ENCODE measurements at regions not wholly inside any gene's neighbourhood (a gene's known extent, or its start where the extent isn't known, plus 50 kb on each side); places are given as distances from the start of the nearest gene placed in this dataset.
A peak's percentile ranks its signal among the peaks of the same experiment; 100 is the strongest.
"Not testable (repeated sequence)": the region's sequence is repeated elsewhere in the genome, so short reads cannot be mapped to it uniquely, and the experiment has no call there.

DNA sequence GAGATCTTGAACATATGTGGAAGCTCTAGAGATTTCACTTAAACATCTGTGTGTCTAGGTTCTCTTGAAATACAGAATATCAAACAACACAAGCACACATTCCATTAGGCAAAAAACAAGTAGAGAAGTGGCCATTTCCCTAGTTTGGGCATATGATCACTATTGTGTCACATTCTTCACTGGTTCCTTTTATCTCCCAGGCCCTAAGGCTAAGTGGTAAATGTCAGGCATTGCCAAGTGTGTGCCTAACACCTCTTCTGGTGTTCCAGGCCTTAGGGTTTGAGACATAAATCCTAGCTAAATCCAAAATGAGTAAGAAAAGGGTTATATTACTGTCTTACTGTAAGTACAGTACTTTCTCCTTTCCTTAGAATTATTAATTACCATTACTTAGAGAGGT lies 880.1 kb downstream of the PDCD6IP start:
- in situ Hi-C loops (cut with HindIII; ENCODE audit: low sequenced_read_pairs): no loop called here
- DNase-seq (ENCODE audit: low read depth, low spot score): no peak
- TF ChIP-seq, protein P1, sequence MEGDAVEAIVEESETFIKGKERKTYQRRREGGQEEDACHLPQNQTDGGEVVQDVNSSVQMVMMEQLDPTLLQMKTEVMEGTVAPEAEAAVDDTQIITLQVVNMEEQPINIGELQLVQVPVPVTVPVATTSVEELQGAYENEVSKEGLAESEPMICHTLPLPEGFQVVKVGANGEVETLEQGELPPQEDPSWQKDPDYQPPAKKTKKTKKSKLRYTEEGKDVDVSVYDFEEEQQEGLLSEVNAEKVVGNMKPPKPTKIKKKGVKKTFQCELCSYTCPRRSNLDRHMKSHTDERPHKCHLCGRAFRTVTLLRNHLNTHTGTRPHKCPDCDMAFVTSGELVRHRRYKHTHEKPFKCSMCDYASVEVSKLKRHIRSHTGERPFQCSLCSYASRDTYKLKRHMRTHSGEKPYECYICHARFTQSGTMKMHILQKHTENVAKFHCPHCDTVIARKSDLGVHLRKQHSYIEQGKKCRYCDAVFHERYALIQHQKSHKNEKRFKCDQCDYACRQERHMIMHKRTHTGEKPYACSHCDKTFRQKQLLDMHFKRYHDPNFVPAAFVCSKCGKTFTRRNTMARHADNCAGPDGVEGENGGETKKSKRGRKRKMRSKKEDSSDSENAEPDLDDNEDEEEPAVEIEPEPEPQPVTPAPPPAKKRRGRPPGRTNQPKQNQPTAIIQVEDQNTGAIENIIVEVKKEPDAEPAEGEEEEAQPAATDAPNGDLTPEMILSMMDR (IDR thresholded peaks at IDR 0.05; ENCODE audit: low read depth, low read length): no peak
- H3K4me3 ChIP-seq (ENCODE audit: low read depth, low read length): no peak overlapping the region

DNA sequence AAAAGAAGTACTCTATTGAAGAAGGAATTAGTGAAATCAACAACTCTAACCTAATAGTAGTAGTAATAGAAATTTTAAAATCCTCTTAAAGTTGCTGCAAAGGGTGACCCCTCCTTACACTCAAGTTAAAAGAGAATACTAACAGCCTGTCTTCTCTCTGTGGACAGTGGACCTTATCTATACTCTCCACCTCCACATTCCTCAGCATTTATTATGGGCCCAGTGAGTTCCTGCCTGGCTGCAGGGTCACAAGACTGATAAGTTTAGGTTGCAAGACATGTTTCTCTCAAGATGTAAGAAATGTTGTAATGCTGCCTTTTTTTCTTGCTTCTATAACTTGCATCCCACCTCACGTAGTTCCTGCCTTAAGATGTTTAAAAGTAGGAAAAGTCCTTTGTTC lies 880.6 kb downstream of the PDCD6IP start:
- H3K4me3 ChIP-seq (ENCODE audit: low read depth, low read length); DNase-seq (ENCODE audit: low read depth, low spot score); in situ Hi-C loops (cut with HindIII; ENCODE audit: low sequenced_read_pairs): not testable (repeated sequence)

DNA sequence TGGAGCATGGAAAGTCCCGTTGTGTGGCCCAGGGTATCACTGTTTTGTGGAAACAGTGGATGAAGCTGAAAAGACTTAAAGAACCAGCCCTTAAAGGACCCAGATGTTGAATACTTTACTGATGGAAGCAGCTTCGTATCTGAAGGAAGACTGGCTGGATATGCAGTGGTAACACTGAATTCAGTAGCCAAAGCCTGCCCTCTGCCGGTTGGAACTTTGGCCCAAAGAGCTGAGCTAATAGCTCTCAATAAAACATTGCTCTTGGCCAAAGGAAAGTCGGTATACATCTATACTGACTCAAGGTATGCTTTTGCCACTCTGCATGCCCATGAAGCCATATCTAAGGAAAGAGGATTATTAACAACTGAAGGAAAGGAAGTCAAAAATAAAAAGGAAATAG lies 885.4 kb downstream of the PDCD6IP start:
- H3K4me3 ChIP-seq (ENCODE audit: low read depth, low read length): no peak overlapping the region
- in situ Hi-C loops (cut with HindIII; ENCODE audit: low sequenced_read_pairs): no loop called here
- DNase-seq (ENCODE audit: low read depth, low spot score): peak; percentile 59
- TF ChIP-seq, protein P1 (IDR thresholded peaks at IDR 0.05; ENCODE audit: low read depth, low read length): peak; percentile 61

DNA sequence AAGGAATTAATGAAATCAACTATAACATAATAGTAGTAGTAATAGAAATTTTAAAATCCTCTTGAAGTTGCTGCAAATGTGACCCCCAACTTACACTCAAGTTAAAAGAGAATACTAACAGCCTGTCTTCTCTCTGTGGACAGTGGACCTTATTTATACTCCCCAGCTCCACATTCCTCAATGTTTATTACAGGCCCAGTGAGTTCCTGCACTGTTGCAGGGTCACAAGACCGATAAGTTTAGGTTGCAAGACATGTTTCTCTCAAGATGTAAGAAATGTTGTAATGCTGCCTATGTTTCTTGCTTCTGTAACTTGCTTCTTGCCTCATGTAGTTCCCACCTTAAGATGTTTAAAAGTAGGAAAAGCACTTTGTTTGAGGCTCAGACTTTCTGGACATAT lies 888.1 kb downstream of the PDCD6IP start:
- TF ChIP-seq, protein P1 (IDR thresholded peaks at IDR 0.05; ENCODE audit: low read depth, low read length): no peak
- in situ Hi-C loops (cut with HindIII; ENCODE audit: low sequenced_read_pairs): no loop called here
- DNase-seq (ENCODE audit: low read depth, low spot score): no peak
- H3K4me3 ChIP-seq (ENCODE audit: low read depth, low read length): no peak overlapping the region

DNA sequence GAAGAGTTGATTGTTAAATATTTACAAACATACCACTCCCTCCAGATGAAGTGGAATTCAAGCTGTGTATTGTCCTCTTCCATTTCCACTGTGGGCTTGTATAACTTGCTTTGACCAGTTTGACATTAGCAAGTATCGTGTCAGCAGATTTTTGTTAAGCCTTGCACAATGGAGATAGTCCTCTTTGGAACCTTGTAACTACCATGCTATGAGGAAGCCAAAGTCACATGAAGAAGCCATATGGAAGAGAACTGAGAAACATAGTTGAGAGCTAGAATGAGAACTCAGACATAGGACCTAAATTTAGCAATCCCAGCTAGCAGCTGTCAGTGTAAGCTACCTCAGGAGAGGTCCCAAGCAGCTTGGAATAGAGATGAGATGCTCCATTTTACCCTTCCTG lies 889.2 kb downstream of the PDCD6IP start:
- no peak for DNase-seq (ENCODE audit: low read depth, low spot score)
- H3K4me3 ChIP-seq (ENCODE audit: low read depth, low read length): no peak overlapping the region
- in situ Hi-C loops (cut with HindIII; ENCODE audit: low sequenced_read_pairs): no loop called here
- TF ChIP-seq, protein P1 (IDR thresholded peaks at IDR 0.05; ENCODE audit: low read depth, low read length): no peak

DNA sequence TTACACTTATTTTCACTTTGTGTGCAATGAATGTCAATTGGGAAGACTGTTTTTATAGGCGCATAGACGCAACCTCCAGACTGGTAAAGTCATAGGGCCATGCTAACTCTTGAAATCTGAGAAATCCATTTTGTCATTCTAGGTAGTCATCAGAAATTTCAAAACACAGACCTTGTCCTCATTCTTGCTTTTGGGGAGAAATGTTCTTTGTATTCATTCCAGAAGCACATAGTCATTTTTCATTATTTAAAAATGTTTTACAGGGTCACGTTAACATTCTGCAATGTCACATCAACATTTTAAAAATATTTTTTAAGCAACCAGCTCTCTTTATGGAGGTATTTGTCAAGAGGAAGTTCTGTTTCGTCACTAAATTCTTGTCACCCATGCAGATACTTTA lies 898.4 kb downstream of the PDCD6IP start:
- no peak for DNase-seq (ENCODE audit: low read depth, low spot score)
- H3K4me3 ChIP-seq (ENCODE audit: low read depth, low read length): no peak overlapping the region
- in situ Hi-C loops (cut with HindIII; ENCODE audit: low sequenced_read_pairs): no loop called here
- TF ChIP-seq, protein P1 (IDR thresholded peaks at IDR 0.05; ENCODE audit: low read depth, low read length): no peak

DNA sequence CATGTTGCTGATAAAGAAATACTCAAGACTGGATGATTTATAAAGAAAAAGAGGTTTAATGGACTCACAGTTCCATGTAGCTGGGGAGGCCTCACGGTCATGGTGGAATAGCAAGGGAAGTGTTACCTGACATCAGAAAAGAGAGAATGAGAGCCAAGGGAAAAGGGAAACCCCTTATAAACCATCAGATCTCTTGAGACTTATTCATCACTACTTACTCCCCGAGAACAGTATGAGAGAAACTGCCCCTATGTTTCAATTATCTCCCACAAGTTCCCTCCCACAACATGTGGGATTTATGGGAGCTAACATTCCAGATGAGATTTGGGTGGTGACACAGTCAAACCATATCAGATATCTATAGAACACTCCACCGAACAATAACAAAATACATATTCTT lies 904.6 kb downstream of the PDCD6IP start:
- DNase-seq (ENCODE audit: low read depth, low spot score): no peak
- TF ChIP-seq, protein P1 (IDR thresholded peaks at IDR 0.05; ENCODE audit: low read depth, low read length): no peak
- no peak overlapping the region for H3K4me3 ChIP-seq (ENCODE audit: low read depth, low read length)
- in situ Hi-C loops (cut with HindIII; ENCODE audit: low sequenced_read_pairs): no loop called here
